AG04449 (cell line): ENCODE measurements at regions not wholly inside any gene's neighbourhood (a gene's known extent, or its start where the extent isn't known, plus 50 kb on each side); places are given as distances from the start of the nearest gene placed in this dataset.
A peak's percentile ranks its signal among the peaks of the same experiment; 100 is the strongest.

ENCODE experiments used
- CTCF ChIA-PET: fragments of 350-600 bp; formaldehyde crosslinking; extraction: SDS; loops from one replicate; lab custom pipeline; 2021; ENCODE audit warnings: antibody characterized with exemption; lab: Yijun Ruan, JAX
- POLR2A ChIA-PET: fragments of 400-600, 350-600 bp; formaldehyde crosslinking; extraction: SDS; loops from one replicate; lab custom pipeline; 2020; ENCODE audit warnings: antibody characterized with exemption, inconsistent platforms; lab: Yijun Ruan, JAX
- DNase-seq: peaks from one replicate; pipeline ENCODE4 v3.0.0-alpha.2; 2010; ENCODE audit warnings: low read depth, low spot score
- H3K4me3 ChIP-seq: 2 replicates; pipeline ENCODE4 v1.5.1; 2011; ENCODE audit warnings: low read depth, mild to moderate bottlenecking, control low read depth, low read length
- CTCF ChIP-seq: IDR thresholded peaks from one replicate; pipeline ENCODE4 v1.5.1; 2011; ENCODE audit warnings: mild to moderate bottlenecking, moderate library complexity, low read length, control low read depth, inconsistent platforms; ENCODE audit not compliant: insufficient read depth; ENCODE audit errors: missing control alignments

- ChIA-PET CTCF (interaction anchor here (0.6 kb wide), 1 partner anchor 277 kb away, joined by 3 read pairs; no protein-coding TSS in a partner anchor), POLR2A (no interaction called here)
- DNase-seq, result no peak
- TF ChIP-seq CTCF, result peak; percentile 39
- no peak overlapping the region for H3K4me3 ChIP-seq
Observed at GRCh38 chr11:115990004-115990447, 485.8 kb upstream of the CADM1 start.

GRCh38 chr11:115985896-115986295 is 481.7 kb upstream of the CADM1 start:
- no peak overlapping the region for H3K4me3 ChIP-seq
- no peak for TF ChIP-seq CTCF
- POLR2A ChIA-PET, result no interaction called here
- CTCF ChIA-PET, result no interaction called here
- DNase-seq, result no peak

- POLR2A ChIA-PET, result no interaction called here
- no peak for TF ChIP-seq CTCF
- no peak for DNase-seq
- CTCF ChIA-PET, result no interaction called here
- no peak overlapping the region for H3K4me3 ChIP-seq
Observed at GRCh38 chr11:115984228-115984627, 480.0 kb upstream of the CADM1 start.

- no peak overlapping the region for H3K4me3 ChIP-seq
- TF ChIP-seq CTCF, result no peak
- DNase-seq, result no peak
- CTCF ChIA-PET, result no interaction called here
- POLR2A ChIA-PET, result no interaction called here
Observed at GRCh38 chr11:115982666-115983065, 478.5 kb upstream of the CADM1 start.

- no peak for TF ChIP-seq CTCF
- ChIA-PET POLR2A (no interaction called here), CTCF (no interaction called here)
Observed at GRCh38 chr11:115981814-115982471, 477.7 kb upstream of the CADM1 start.

GRCh38 chr11:115981104-115981481 is 476.9 kb upstream of the CADM1 start:
- ChIA-PET CTCF (no interaction called here), POLR2A (no interaction called here)
- TF ChIP-seq CTCF, result no peak
- DNase-seq, result no peak
- H3K4me3 ChIP-seq, result no peak overlapping the region

More at GRCh38 chr11:115981814-115982471, 477.7 kb upstream of the CADM1 start:
- DNase-seq, result no peak
- no peak overlapping the region for H3K4me3 ChIP-seq
